ENCODE measurements at regions not wholly inside any gene's neighbourhood (a gene's known extent, or its start where the extent isn't known, plus 50 kb on each side); places are given as distances from the start of the nearest gene placed in this dataset.

GRCh38 chr5:8848997-8849594, 696.8 kb downstream of the SEMA5A start:
- TF ChIP-seq CTCF (optimal IDR thresholded peaks at IDR 0.05 in 1 of 3, IDR thresholded peaks at IDR 0.05 in 1 of 3, conservative IDR thresholded peaks at IDR 0.05 in 1 of 3; ENCODE audit: extremely low read depth in 1 of 3, insufficient read depth in 2 of 3, low read length in 3 of 3) (no peak), EZH2 (IDR thresholded peaks at IDR 0.05; ENCODE audit: low read length) (no peak)

Data from keratinocyte (primary cell).